ENCODE measurements at regions not wholly inside any gene's neighbourhood (a gene's known extent, or its start where the extent isn't known, plus 50 kb on each side); places are given as distances from the start of the nearest gene placed in this dataset.

GRCh38 chr1:114318961-114319360 is 165.3 kb upstream of the SYT6 start:
- TF ChIP-seq CTCF (IDR thresholded peaks at IDR 0.05; ENCODE audit: insufficient read depth, low read depth, low read length) = no peak
- Histone ChIP-seq H3K4me3 (ENCODE audit: low read depth, low read length) (no peak overlapping the region), H3K27me3 (ENCODE audit: control insufficient read depth, insufficient read depth, low read length) (no peaks in the 10 kb centered on the region), H3K36me3 (ENCODE audit: control insufficient read depth, insufficient read depth, low read length) (no peaks in the 10 kb centered on the region)
- CTCF ChIA-PET = interaction anchor here (1.1 to 2.5 kb wide), 4 partner anchors 13 to 37 kb away, joined by 3 to 6 read pairs (median 4); no protein-coding TSS in a partner anchor
- POLR2A ChIA-PET = no interaction called here
- no peak for DNase-seq (ENCODE audit: low read depth)

DNA sequence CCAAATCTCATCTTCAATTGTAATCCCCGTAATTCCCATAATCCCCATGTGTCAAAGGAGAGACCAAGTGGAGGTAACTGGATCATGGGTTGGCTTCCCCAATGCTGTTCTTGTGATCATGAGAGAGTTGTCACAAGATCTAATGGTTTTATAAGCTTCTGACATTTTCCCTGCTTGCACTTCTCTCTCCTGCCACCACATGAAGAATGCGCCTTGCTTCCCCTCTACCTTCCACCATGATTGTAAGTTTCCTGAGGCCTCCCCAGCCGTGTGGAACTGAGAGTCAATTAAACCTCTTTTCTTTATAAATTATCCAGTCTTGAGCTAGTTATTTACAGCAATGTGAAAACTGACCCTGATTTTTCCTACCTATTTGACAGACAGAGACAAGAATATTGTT is 162.5 kb upstream of the SYT6 start:
- H3K27me3 ChIP-seq (ENCODE audit: control insufficient read depth, insufficient read depth, low read length) = no peaks in the 10 kb centered on the region
- ChIA-PET CTCF (interaction anchor here (0.8 kb wide), 1 partner anchor 34 kb away, joined by 3 read pairs; no protein-coding TSS in a partner anchor), POLR2A (no interaction called here)
- H3K36me3 ChIP-seq (ENCODE audit: control insufficient read depth, insufficient read depth, low read length) = no peaks in the 10 kb centered on the region
- DNase-seq (ENCODE audit: low read depth) = no peak
- H3K4me3 ChIP-seq (ENCODE audit: low read depth, low read length) = no peak overlapping the region
- no peak for TF ChIP-seq CTCF (IDR thresholded peaks at IDR 0.05; ENCODE audit: insufficient read depth, low read depth, low read length)

DNA sequence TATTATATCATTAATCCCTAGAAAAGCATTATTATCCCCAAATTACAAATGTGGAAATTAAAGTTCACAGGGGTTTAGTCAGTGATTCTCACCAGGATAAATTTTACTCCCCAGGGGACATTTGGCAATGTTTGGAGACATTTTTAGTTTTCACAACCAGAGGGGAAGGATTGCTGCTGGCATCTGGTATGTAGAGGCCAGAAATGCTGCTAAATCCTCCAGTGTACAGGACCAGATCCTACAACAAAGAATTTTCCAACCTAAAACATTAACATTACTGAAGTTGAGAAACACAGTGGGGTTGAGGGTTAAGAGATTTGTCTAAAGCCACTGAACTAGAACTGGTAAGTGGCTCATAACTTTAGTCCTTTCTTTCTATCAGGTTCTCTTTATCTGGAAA is 162.0 kb upstream of the SYT6 start:
- no peak overlapping the region for H3K4me3 ChIP-seq (ENCODE audit: low read depth, low read length)
- POLR2A ChIA-PET = no interaction called here
- no peaks in the 10 kb centered on the region for H3K27me3 ChIP-seq (ENCODE audit: control insufficient read depth, insufficient read depth, low read length)
- TF ChIP-seq CTCF (IDR thresholded peaks at IDR 0.05; ENCODE audit: insufficient read depth, low read depth, low read length) = no peak
- CTCF ChIA-PET = interaction anchor here (0.8 kb wide), 1 partner anchor 33 kb away, joined by 3 read pairs; no protein-coding TSS in a partner anchor
- DNase-seq (ENCODE audit: low read depth) = no peak
- no peaks in the 10 kb centered on the region for H3K36me3 ChIP-seq (ENCODE audit: control insufficient read depth, insufficient read depth, low read length)

DNA sequence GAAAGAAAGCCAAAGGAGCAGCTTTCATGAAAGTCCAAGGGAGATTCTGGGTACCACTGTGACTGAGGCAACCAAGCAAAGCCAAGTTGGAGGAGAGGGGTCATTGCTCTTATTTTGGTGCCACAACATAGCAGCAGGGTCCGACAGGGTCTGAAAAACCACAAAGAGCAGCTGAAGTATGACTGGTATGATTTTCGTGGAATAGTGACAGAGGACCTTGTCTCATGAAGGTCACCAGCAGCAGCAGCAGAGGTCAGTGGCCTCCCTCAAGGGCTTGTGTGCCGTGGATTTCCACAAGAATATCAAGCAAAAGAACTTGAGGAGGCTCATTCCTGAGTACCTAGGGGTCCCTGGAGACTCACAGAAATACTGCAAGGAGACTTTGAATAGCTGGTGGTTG is 160.9 kb upstream of the SYT6 start:
- H3K4me3 ChIP-seq (ENCODE audit: low read depth, low read length) = no peak overlapping the region
- CTCF ChIA-PET = interaction anchor here (0.8 to 2.1 kb wide), 3 partner anchors 27 to 35 kb away, joined by 3 to 5 read pairs (median 3); no protein-coding TSS in a partner anchor
- POLR2A ChIA-PET = no interaction called here
- no peak for DNase-seq (ENCODE audit: low read depth)
- no peak for TF ChIP-seq CTCF (IDR thresholded peaks at IDR 0.05; ENCODE audit: insufficient read depth, low read depth, low read length)
- no peaks in the 10 kb centered on the region for H3K27me3 ChIP-seq (ENCODE audit: control insufficient read depth, insufficient read depth, low read length)
- H3K36me3 ChIP-seq (ENCODE audit: control insufficient read depth, insufficient read depth, low read length) = no peaks in the 10 kb centered on the region

DNA sequence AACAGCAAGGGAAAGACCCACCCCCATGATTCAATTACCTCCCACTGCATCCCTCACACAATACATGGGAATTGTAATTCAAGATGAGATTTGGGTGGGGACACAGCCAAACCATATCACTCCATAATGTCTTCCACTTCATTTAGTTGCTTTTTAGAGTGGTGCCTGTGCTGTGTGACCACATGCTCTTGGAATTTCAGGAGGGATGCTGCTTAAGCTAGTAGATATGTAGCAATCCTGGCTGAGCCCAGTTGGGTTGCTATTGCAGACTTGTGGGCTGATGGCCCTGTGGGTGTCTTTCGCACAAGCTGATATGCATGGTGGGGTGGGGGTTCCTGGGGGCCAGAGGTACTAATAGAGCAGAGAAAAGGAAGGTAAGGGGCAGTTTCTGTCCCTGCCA is 160.4 kb upstream of the SYT6 start:
- Histone ChIP-seq H3K4me3 (ENCODE audit: low read depth, low read length) (no peak overlapping the region), H3K36me3 (ENCODE audit: control insufficient read depth, insufficient read depth, low read length) (no peaks in the 10 kb centered on the region), H3K27me3 (ENCODE audit: control insufficient read depth, insufficient read depth, low read length) (no peaks in the 10 kb centered on the region)
- no peak for DNase-seq (ENCODE audit: low read depth)
- ChIA-PET POLR2A (no interaction called here), CTCF (interaction anchor here (0.8 to 2.1 kb wide), 3 partner anchors 28 to 35 kb away, joined by 3 to 5 read pairs (median 3); no protein-coding TSS in a partner anchor)
- TF ChIP-seq CTCF (IDR thresholded peaks at IDR 0.05; ENCODE audit: insufficient read depth, low read depth, low read length) = no peak

All from BJ (cell line).